Calu3 (cell line): ENCODE measurements at regions not wholly inside any gene's neighbourhood (a gene's known extent, or its start where the extent isn't known, plus 50 kb on each side); places are given as distances from the start of the nearest gene placed in this dataset.

Experiments
- BruUV-seq: library from RNA; stranded (reverse); fragments of 400-500 nt; replicated peaks from 2 replicates; lab custom pipeline; 2021; lab: Mats Ljungman, UMichigan
- CTCF ChIA-PET: fragments of 300-600 bp; sonication (Branson Sonifier 250); formaldehyde crosslinking; loops from one replicate; lab custom pipeline; 2022; ENCODE audit warnings: antibody characterized with exemption; lab: Charles Lee
- DNase-seq: peaks from one replicate; pipeline ENCODE4 v3.0.0; 2022
- H3K27ac Mint-ChIP-seq: one replicate; pipeline ENCODE4 v1.8.0; 2022; ENCODE audit warnings: mixed read lengths; ENCODE audit not compliant: unreplicated experiment
- H3K27me3 Mint-ChIP-seq: one replicate; pipeline ENCODE4 v1.8.0; 2022; ENCODE audit warnings: mixed read lengths; ENCODE audit not compliant: unreplicated experiment
- H3K36me3 Mint-ChIP-seq: one replicate; pipeline ENCODE4 v1.8.0; 2022; ENCODE audit warnings: mild to moderate bottlenecking, moderate library complexity, mixed read lengths; ENCODE audit not compliant: insufficient read depth, unreplicated experiment
- H3K4me1 Mint-ChIP-seq: one replicate; pipeline ENCODE4 v1.8.0; 2022; ENCODE audit warnings: mild to moderate bottlenecking, low read depth, mixed read lengths; ENCODE audit not compliant: unreplicated experiment
- H3K4me3 Mint-ChIP-seq: one replicate; pipeline ENCODE4 v1.8.0; 2022; ENCODE audit warnings: mild to moderate bottlenecking, low read depth, moderate library complexity, mixed read lengths; ENCODE audit not compliant: unreplicated experiment
- H3K9me3 Mint-ChIP-seq: one replicate; pipeline ENCODE4 v1.8.0; 2022; ENCODE audit warnings: low read depth, mixed read lengths; ENCODE audit not compliant: unreplicated experiment
- CTCF ChIP-seq: fragments of 200-600 bp; IDR thresholded peaks from one replicate; pipeline ENCODE4 v1.8.0; 2022; ENCODE audit warnings: antibody characterized with exemption; ENCODE audit not compliant: unreplicated experiment
- intact Hi-C: fragments of 100-400 bp; cut with micrococcal nuclease; formaldehyde crosslinking; loops from one replicate; pipeline ENCODE4 v1.10.0; 2022; ENCODE audit not compliant: unreplicated experiment

GRCh38 chr10:10967581-10968256 is 50.0 kb upstream of the CELF2 start:
- H3K27ac Mint-ChIP-seq = no peak overlapping the region
- H3K27me3 Mint-ChIP-seq = no peaks in the 10 kb centered on the region
- H3K9me3 Mint-ChIP-seq = peaks cover 12% of the 10 kb centered on the region
- intact Hi-C loops = no loop called here
- DNase-seq = no peak
- CTCF ChIA-PET = no interaction called here
- H3K4me3 Mint-ChIP-seq = no peak overlapping the region
- H3K4me1 Mint-ChIP-seq = no peaks in the 10 kb centered on the region
- no TSS peak for BruUV-seq
- no peak for TF ChIP-seq CTCF
- no peaks in the 10 kb centered on the region for H3K36me3 Mint-ChIP-seq
